Fibroblast of upper back skin (primary cell): ENCODE measurements at regions not wholly inside any gene's neighbourhood (a gene's known extent, or its start where the extent isn't known, plus 50 kb on each side); places are given as distances from the start of the nearest gene placed in this dataset.

Experiments used
- DNase-seq: peaks from one replicate; pipeline ENCODE4 v3.0.0-alpha.2; 2013

- DNase-seq, result no peak
These were observed 1039.1 kb upstream of the TENM3 start for GRCh38 chr4:181204109-181204508.

GRCh38 chr4:181213551-181213950, 1029.7 kb upstream of the TENM3 start:
- peak; percentile 1 for DNase-seq

- DNase-seq, result no peak
These were observed 1026.7 kb upstream of the TENM3 start for GRCh38 chr4:181216501-181216900.

- DNase-seq, result no peak
These were observed 1023.3 kb upstream of the TENM3 start for GRCh38 chr4:181219783-181220416.

GRCh38 chr4:181224852-181225251, 1018.4 kb upstream of the TENM3 start:
- DNase-seq, result no peak

GRCh38 chr4:181225616-181226261, 1017.5 kb upstream of the TENM3 start:
- no peak for DNase-seq

- no peak for DNase-seq
These were observed 1008.1 kb upstream of the TENM3 start for GRCh38 chr4:181234951-181235680.

- no peak for DNase-seq
These were observed 997.9 kb upstream of the TENM3 start for GRCh38 chr4:181245326-181245725.

GRCh38 chr4:181249031-181249430, 994.2 kb upstream of the TENM3 start:
- no peak for DNase-seq

- no peak for DNase-seq
These were observed 988.4 kb upstream of the TENM3 start for GRCh38 chr4:181254771-181255170.

GRCh38 chr4:181258569-181258968, 984.6 kb upstream of the TENM3 start:
- DNase-seq, result no peak

- no peak for DNase-seq
These were observed 984.0 kb upstream of the TENM3 start for GRCh38 chr4:181259081-181259709.

GRCh38 chr4:181261279-181261678, 981.9 kb upstream of the TENM3 start:
- peak; percentile 40 for DNase-seq

- DNase-seq, result no peak
These were observed 978.3 kb upstream of the TENM3 start for GRCh38 chr4:181264893-181265292.

GRCh38 chr4:181265370-181265769, 977.8 kb upstream of the TENM3 start:
- no peak for DNase-seq

GRCh38 chr4:181271116-181271640, 972.0 kb upstream of the TENM3 start:
- no peak for DNase-seq

GRCh38 chr4:181272422-181272821, 970.8 kb upstream of the TENM3 start:
- no peak for DNase-seq

GRCh38 chr4:181278941-181279340, 964.3 kb upstream of the TENM3 start:
- DNase-seq, result no peak

- DNase-seq, result no peak
These were observed 961.8 kb upstream of the TENM3 start for GRCh38 chr4:181281451-181281850.

- DNase-seq, result no peak
These were observed 954.0 kb upstream of the TENM3 start for GRCh38 chr4:181289198-181289597.

- no peak for DNase-seq
These were observed 951.6 kb upstream of the TENM3 start for GRCh38 chr4:181291615-181292014.

- DNase-seq, result no peak
These were observed 950.2 kb upstream of the TENM3 start for GRCh38 chr4:181293014-181293413.

- no peak for DNase-seq
These were observed 949.7 kb upstream of the TENM3 start for GRCh38 chr4:181293541-181293940.
